ENCODE measurements at regions not wholly inside any gene's neighbourhood (a gene's known extent, or its start where the extent isn't known, plus 50 kb on each side); places are given as distances from the start of the nearest gene placed in this dataset.

- no peak for TF ChIP-seq REST (IDR thresholded peaks at IDR 0.05; ENCODE audit: unreplicated experiment)
Measured at GRCh38 chr13:84088996-84089395, 206.7 kb upstream of the SLITRK1 start (continued).

DNA sequence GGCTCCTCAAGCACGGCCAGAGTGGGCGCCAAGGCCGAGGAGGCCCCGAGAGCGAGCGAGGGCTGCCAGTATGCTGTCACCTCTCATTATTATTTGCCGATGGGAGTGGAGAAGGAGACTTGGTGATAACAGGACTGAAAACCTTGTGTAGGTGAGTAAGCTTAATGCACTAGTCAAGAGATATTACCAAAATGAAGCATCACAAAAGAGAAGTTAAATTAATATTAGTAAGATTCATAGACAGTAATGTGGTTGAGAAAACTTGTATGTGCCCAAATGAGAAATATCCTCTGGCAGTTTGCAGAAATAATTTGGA, 204.5 kb upstream of the SLITRK1 start:
- H3K9me2 ChIP-seq (ENCODE audit: insufficient read depth): no peaks in the 10 kb centered on the region
- no peak overlapping the region for H3K27ac ChIP-seq (ENCODE audit: low read depth)
- no peaks in the 10 kb centered on the region for H4K20me1 ChIP-seq (replicated peaks; ENCODE audit: insufficient read depth)
- H3K27me3 ChIP-seq (ENCODE audit: insufficient read depth): no peaks in the 10 kb centered on the region
- no peaks in the 10 kb centered on the region for H3K4me1 Mint-ChIP-seq
- no peaks in the 10 kb centered on the region for H3K79me2 ChIP-seq (replicated peaks; ENCODE audit: insufficient read depth)
- ATAC-seq: no peak
- no peak overlapping the region for H3K4me2 ChIP-seq
- H3K4me3 Mint-ChIP-seq: no peak overlapping the region
- H3K4me1 ChIP-seq (ENCODE audit: insufficient read depth): no peaks in the 10 kb centered on the region
- H3K4me3 ChIP-seq: no peak overlapping the region
- no peaks in the 10 kb centered on the region for H3K27me3 Mint-ChIP-seq (ENCODE audit: insufficient read depth, low read depth, poor library complexity)
- no peak for DNase-seq (ENCODE audit: low spot score)
- no peak overlapping the region for H3K27ac Mint-ChIP-seq
- no peaks in the 10 kb centered on the region for H3K36me3 ChIP-seq (ENCODE audit: insufficient read depth)
- H2AFZ ChIP-seq: no peak overlapping the region
- H3F3A ChIP-seq (replicated peaks; ENCODE audit: low read depth): no peaks in the 10 kb centered on the region
- peaks cover 21% of the 10 kb centered on the region for H3K9me3 Mint-ChIP-seq
- no peaks in the 10 kb centered on the region for H3K36me3 Mint-ChIP-seq (ENCODE audit: low read depth)
- TF ChIP-seq POLR2AphosphoS5 (IDR thresholded peaks at IDR 0.05; ENCODE audit: low read depth): no peak
- no peak for TF ChIP-seq ZNF331 (CRISPR knock-in tag; IDR thresholded peaks at IDR 0.05; ENCODE audit: low read depth)
- TF ChIP-seq, protein P1, sequence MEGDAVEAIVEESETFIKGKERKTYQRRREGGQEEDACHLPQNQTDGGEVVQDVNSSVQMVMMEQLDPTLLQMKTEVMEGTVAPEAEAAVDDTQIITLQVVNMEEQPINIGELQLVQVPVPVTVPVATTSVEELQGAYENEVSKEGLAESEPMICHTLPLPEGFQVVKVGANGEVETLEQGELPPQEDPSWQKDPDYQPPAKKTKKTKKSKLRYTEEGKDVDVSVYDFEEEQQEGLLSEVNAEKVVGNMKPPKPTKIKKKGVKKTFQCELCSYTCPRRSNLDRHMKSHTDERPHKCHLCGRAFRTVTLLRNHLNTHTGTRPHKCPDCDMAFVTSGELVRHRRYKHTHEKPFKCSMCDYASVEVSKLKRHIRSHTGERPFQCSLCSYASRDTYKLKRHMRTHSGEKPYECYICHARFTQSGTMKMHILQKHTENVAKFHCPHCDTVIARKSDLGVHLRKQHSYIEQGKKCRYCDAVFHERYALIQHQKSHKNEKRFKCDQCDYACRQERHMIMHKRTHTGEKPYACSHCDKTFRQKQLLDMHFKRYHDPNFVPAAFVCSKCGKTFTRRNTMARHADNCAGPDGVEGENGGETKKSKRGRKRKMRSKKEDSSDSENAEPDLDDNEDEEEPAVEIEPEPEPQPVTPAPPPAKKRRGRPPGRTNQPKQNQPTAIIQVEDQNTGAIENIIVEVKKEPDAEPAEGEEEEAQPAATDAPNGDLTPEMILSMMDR (conservative IDR thresholded peaks at IDR 0.05; ENCODE audit: low read depth in 2 of 2): no peak
- no peak for TF ChIP-seq EZH2 (IDR thresholded peaks at IDR 0.05; ENCODE audit: low read depth, unreplicated experiment)
- TF ChIP-seq NANOG (IDR thresholded peaks at IDR 0.05; ENCODE audit: borderline replicate concordance): no peak
- TF ChIP-seq, protein P2, sequence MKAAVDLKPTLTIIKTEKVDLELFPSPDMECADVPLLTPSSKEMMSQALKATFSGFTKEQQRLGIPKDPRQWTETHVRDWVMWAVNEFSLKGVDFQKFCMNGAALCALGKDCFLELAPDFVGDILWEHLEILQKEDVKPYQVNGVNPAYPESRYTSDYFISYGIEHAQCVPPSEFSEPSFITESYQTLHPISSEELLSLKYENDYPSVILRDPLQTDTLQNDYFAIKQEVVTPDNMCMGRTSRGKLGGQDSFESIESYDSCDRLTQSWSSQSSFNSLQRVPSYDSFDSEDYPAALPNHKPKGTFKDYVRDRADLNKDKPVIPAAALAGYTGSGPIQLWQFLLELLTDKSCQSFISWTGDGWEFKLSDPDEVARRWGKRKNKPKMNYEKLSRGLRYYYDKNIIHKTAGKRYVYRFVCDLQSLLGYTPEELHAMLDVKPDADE (IDR thresholded peaks at IDR 0.05): no peak
- TF ChIP-seq, protein P3, sequence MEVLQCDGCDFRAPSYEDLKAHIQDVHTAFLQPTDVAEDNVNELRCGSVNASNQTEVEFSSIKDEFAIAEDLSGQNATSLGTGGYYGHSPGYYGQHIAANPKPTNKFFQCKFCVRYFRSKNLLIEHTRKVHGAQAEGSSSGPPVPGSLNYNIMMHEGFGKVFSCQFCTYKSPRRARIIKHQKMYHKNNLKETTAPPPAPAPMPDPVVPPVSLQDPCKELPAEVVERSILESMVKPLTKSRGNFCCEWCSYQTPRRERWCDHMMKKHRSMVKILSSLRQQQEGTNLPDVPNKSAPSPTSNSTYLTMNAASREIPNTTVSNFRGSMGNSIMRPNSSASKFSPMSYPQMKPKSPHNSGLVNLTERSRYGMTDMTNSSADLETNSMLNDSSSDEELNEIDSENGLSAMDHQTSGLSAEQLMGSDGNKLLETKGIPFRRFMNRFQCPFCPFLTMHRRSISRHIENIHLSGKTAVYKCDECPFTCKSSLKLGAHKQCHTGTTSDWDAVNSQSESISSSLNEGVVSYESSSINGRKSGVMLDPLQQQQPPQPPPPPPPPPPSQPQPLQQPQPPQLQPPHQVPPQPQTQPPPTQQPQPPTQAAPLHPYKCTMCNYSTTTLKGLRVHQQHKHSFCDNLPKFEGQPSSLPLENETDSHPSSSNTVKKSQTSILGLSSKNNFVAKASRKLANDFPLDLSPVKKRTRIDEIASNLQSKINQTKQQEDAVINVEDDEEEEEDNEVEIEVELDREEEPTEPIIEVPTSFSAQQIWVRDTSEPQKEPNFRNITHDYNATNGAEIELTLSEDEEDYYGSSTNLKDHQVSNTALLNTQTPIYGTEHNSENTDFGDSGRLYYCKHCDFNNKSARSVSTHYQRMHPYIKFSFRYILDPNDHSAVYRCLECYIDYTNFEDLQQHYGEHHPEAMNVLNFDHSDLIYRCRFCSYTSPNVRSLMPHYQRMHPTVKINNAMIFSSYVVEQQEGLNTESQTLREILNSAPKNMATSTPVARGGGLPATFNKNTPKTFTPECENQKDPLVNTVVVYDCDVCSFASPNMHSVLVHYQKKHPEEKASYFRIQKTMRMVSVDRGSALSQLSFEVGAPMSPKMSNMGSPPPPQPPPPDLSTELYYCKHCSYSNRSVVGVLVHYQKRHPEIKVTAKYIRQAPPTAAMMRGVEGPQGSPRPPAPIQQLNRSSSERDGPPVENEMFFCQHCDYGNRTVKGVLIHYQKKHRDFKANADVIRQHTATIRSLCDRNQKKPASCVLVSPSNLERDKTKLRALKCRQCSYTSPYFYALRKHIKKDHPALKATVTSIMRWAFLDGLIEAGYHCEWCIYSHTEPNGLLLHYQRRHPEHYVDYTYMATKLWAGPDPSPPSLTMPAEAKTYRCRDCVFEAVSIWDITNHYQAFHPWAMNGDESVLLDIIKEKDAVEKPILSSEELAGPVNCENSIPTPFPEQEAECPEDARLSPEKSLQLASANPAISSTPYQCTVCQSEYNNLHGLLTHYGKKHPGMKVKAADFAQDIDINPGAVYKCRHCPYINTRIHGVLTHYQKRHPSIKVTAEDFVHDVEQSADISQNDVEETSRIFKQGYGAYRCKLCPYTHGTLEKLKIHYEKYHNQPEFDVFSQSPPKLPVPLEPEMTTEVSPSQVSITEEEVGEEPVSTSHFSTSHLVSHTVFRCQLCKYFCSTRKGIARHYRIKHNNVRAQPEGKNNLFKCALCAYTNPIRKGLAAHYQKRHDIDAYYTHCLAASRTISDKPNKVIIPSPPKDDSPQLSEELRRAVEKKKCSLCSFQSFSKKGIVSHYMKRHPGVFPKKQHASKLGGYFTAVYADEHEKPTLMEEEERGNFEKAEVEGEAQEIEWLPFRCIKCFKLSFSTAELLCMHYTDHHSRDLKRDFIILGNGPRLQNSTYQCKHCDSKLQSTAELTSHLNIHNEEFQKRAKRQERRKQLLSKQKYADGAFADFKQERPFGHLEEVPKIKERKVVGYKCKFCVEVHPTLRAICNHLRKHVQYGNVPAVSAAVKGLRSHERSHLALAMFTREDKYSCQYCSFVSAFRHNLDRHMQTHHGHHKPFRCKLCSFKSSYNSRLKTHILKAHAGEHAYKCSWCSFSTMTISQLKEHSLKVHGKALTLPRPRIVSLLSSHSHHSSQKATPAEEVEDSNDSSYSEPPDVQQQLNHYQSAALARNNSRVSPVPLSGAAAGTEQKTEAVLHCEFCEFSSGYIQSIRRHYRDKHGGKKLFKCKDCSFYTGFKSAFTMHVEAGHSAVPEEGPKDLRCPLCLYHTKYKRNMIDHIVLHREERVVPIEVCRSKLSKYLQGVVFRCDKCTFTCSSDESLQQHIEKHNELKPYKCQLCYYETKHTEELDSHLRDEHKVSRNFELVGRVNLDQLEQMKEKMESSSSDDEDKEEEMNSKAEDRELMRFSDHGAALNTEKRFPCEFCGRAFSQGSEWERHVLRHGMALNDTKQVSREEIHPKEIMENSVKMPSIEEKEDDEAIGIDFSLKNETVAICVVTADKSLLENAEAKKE (CRISPR knock-in tag; IDR thresholded peaks at IDR 0.05): no peak
- TF ChIP-seq JUNB (IDR thresholded peaks at IDR 0.05; ENCODE audit: unreplicated experiment): no peak
- TF ChIP-seq ZNF114 (CRISPR knock-in tag; IDR thresholded peaks at IDR 0.05): no peak
